ENCODE measurements at regions not wholly inside any gene's neighbourhood (a gene's known extent, or its start where the extent isn't known, plus 50 kb on each side); places are given as distances from the start of the nearest gene placed in this dataset.
A peak's percentile ranks its signal among the peaks of the same experiment; 100 is the strongest.

DNA sequence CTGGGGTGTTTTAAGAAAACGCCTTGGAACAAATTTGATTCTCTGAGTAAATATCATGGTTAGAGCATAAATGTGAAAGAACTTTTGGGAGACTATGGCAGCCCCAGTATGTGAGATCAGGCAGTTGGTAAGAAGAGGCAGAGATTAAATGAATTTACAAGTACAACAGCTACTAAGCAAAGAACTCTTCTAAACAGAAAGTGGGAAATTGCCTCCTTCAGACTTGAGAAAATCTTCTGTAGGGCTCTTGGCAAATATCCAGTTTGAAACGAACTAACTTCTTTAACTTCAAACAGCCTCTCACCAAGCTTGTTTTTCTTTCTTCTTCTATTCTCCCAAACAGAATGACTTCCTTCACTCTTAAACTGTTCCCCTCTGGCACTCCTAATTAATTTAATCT is 337.7 kb downstream of the SIPA1L2 start:
- Histone ChIP-seq H3K4me2 (ENCODE audit: low read length) (no peak overlapping the region), H3K4me3 (ENCODE audit: low read length) (no peak overlapping the region), H3K9me2 (replicated peaks; ENCODE audit: low read length) (0 out of 2 replicates have a peak, but pooled peaks cover 4% of the 10 kb centered on the region), H3K36me3 (ENCODE audit: low read depth, low read length) (no peaks in the 10 kb centered on the region), H3K27me3 (ENCODE audit: low read length) (no peaks in the 10 kb centered on the region), H3K9ac (ENCODE audit: low read length) (no peak overlapping the region), H3K4me1 (ENCODE audit: insufficient read depth, low read length) (peaks cover 9% of the 10 kb centered on the region), H3F3A (ENCODE audit: low read length, unreplicated experiment) (no peaks in the 10 kb centered on the region), H3K9me3 (ENCODE audit: low read length) (no peaks in the 10 kb centered on the region), H2AFZ (ENCODE audit: low read length) (no peak overlapping the region), H4K20me1 (ENCODE audit: low read length) (no peaks in the 10 kb centered on the region), H3K79me2 (ENCODE audit: low read length) (no peaks in the 10 kb centered on the region), H3K27ac (ENCODE audit: low read length) (no peak overlapping the region)
- intact Hi-C loops (cut with micrococcal nuclease): no loop called here
- no TSS peak for BruUV-seq (replicated peaks)
- ChIA-PET CTCF (no interaction called here), POLR2A (ENCODE audit: unreplicated experiment) (interaction anchor here (0.6 to 0.7 kb wide), 2 partner anchors 100 to 232 kb away, joined by 3 to 7 read pairs; no protein-coding TSS in a partner anchor)
- no peak for TF ChIP-seq EZH2 (IDR thresholded peaks at IDR 0.05; ENCODE audit: low read length, unreplicated experiment)
- TF ChIP-seq EZH2phosphoT487 (IDR thresholded peaks at IDR 0.05; ENCODE audit: borderline replicate concordance, low read length): no peak
- TF ChIP-seq, protein P1, sequence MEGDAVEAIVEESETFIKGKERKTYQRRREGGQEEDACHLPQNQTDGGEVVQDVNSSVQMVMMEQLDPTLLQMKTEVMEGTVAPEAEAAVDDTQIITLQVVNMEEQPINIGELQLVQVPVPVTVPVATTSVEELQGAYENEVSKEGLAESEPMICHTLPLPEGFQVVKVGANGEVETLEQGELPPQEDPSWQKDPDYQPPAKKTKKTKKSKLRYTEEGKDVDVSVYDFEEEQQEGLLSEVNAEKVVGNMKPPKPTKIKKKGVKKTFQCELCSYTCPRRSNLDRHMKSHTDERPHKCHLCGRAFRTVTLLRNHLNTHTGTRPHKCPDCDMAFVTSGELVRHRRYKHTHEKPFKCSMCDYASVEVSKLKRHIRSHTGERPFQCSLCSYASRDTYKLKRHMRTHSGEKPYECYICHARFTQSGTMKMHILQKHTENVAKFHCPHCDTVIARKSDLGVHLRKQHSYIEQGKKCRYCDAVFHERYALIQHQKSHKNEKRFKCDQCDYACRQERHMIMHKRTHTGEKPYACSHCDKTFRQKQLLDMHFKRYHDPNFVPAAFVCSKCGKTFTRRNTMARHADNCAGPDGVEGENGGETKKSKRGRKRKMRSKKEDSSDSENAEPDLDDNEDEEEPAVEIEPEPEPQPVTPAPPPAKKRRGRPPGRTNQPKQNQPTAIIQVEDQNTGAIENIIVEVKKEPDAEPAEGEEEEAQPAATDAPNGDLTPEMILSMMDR (conservative IDR thresholded peaks at IDR 0.05; ENCODE audit: low read depth, low read length): no peak
- ATAC-seq (no peak), DNase-seq (no peak)

DNA sequence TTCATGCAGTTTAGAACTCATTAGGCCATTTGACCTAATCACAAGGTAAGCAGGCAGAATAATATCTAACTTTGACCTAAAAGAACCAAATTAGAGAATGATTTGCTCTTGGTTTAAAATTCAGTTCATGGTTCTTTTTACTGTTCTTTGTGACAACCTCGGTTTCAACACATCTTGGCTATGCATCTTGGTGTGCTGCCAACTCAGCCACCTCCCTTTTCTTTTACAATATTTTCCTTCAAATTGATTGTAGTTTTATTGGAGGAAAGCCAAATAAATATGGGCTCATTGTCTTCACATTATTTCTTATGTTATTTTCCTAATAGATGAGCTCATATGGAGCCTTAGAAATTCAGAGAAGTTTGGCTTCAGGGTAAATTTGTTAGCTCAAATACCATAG is 338.3 kb downstream of the SIPA1L2 start:
- Histone ChIP-seq H4K20me1 (ENCODE audit: low read length) (no peaks in the 10 kb centered on the region), H3K36me3 (ENCODE audit: low read depth, low read length) (no peaks in the 10 kb centered on the region), H3K4me1 (ENCODE audit: insufficient read depth, low read length) (peaks cover 9% of the 10 kb centered on the region), H3F3A (ENCODE audit: low read length, unreplicated experiment) (no peaks in the 10 kb centered on the region), H3K27me3 (ENCODE audit: low read length) (no peaks in the 10 kb centered on the region), H3K9me2 (replicated peaks; ENCODE audit: low read length) (0 out of 2 replicates have a peak, but pooled peaks cover 4% of the 10 kb centered on the region), H3K4me2 (ENCODE audit: low read length) (no peak overlapping the region), H3K4me3 (ENCODE audit: low read length) (no peak overlapping the region), H3K9ac (ENCODE audit: low read length) (no peak overlapping the region), H3K79me2 (ENCODE audit: low read length) (no peaks in the 10 kb centered on the region), H2AFZ (ENCODE audit: low read length) (no peak overlapping the region), H3K27ac (ENCODE audit: low read length) (no peak overlapping the region), H3K9me3 (ENCODE audit: low read length) (no peaks in the 10 kb centered on the region)
- TF ChIP-seq EZH2 (IDR thresholded peaks at IDR 0.05; ENCODE audit: low read length, unreplicated experiment) (no peak), EZH2phosphoT487 (IDR thresholded peaks at IDR 0.05; ENCODE audit: borderline replicate concordance, low read length) (no peak)
- TF ChIP-seq, protein P1 (conservative IDR thresholded peaks at IDR 0.05; ENCODE audit: low read depth, low read length): no peak
- POLR2A ChIA-PET (ENCODE audit: unreplicated experiment): interaction anchor here (0.6 kb wide), 1 partner anchor 99 kb away, joined by 7 read pairs; no protein-coding TSS in a partner anchor
- peak; percentile 19 for DNase-seq
- CTCF ChIA-PET: no interaction called here
- BruUV-seq (replicated peaks): no TSS peak
- intact Hi-C loops (cut with micrococcal nuclease): no loop called here
- ATAC-seq: no peak

DNA sequence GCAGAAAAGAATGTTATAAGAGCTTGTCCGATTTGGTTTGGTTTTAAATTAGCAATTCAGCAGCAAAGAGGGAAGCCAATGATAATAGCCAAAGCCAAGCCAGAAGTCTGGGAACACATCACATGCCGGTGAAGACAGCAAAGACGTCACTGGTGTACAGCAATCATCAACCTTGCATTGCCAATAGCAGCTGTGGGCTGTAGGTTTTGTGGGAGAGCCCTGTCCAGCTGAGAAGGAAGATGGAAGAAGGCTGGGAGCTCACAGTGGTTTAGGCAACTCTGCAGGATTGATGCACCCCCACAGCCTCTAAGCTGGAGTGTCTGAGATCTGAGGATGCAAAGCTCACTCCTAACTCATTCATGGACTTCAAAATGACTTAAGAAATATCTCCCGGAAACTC is 338.7 kb downstream of the SIPA1L2 start:
- H3K79me2 ChIP-seq (ENCODE audit: low read length): no peaks in the 10 kb centered on the region
- H3K9me2 ChIP-seq (replicated peaks; ENCODE audit: low read length): 0 out of 2 replicates have a peak, but pooled peaks cover 4% of the 10 kb centered on the region
- H2AFZ ChIP-seq (ENCODE audit: low read length): no peak overlapping the region
- intact Hi-C loops (cut with micrococcal nuclease): no loop called here
- no peak overlapping the region for H3K4me3 ChIP-seq (ENCODE audit: low read length)
- no peaks in the 10 kb centered on the region for H3K36me3 ChIP-seq (ENCODE audit: low read depth, low read length)
- no peaks in the 10 kb centered on the region for H3F3A ChIP-seq (ENCODE audit: low read length, unreplicated experiment)
- no peaks in the 10 kb centered on the region for H3K9me3 ChIP-seq (ENCODE audit: low read length)
- H3K4me1 ChIP-seq (ENCODE audit: insufficient read depth, low read length): peaks cover 9% of the 10 kb centered on the region
- H3K27me3 ChIP-seq (ENCODE audit: low read length): no peaks in the 10 kb centered on the region
- ChIA-PET CTCF (no interaction called here), POLR2A (ENCODE audit: unreplicated experiment) (no interaction called here)
- ATAC-seq (no peak), DNase-seq (no peak)
- H3K4me2 ChIP-seq (ENCODE audit: low read length): no peak overlapping the region
- BruUV-seq (replicated peaks): no TSS peak
- no peak overlapping the region for H3K27ac ChIP-seq (ENCODE audit: low read length)
- no peak overlapping the region for H3K9ac ChIP-seq (ENCODE audit: low read length)
- no peaks in the 10 kb centered on the region for H4K20me1 ChIP-seq (ENCODE audit: low read length)
- TF ChIP-seq EZH2 (IDR thresholded peaks at IDR 0.05; ENCODE audit: low read length, unreplicated experiment) (no peak), EZH2phosphoT487 (IDR thresholded peaks at IDR 0.05; ENCODE audit: borderline replicate concordance, low read length) (no peak)
- TF ChIP-seq, protein P1 (conservative IDR thresholded peaks at IDR 0.05; ENCODE audit: low read depth, low read length): no peak

All from PC-3 (cell line).